DOHH2 (cell line): ENCODE measurements at regions not wholly inside any gene's neighbourhood (a gene's known extent, or its start where the extent isn't known, plus 50 kb on each side); places are given as distances from the start of the nearest gene placed in this dataset.
"Not testable (repeated sequence)": the region's sequence is repeated elsewhere in the genome, so short reads cannot be mapped to it uniquely, and the experiment has no call there.

Experiments used
- CTCF ChIP-seq: fragments of 200-600 bp; sonication (generic); IDR thresholded peaks from one replicate; pipeline ENCODE4 v1.5.1; 2014; ENCODE audit warnings: antibody characterized with exemption, mild to moderate bottlenecking, low read depth, low read length; ENCODE audit not compliant: poor library complexity, severe bottlenecking
- EZH2phosphoT487 ChIP-seq: fragments of 200-600 bp; sonication (generic); IDR thresholded peaks from 2 replicates; pipeline ENCODE4 v1.6.1; 2017; ENCODE audit warnings: borderline replicate concordance, mild to moderate bottlenecking, antibody characterized with exemption, low read length, moderate library complexity, mixed read lengths

- not testable (repeated sequence) for TF ChIP-seq CTCF, EZH2phosphoT487
Measured at GRCh38 chr1:146381196-146381595, 152.4 kb upstream of the NOTCH2NLA start.
